Fibroblast of lung (primary cell): ENCODE measurements at regions not wholly inside any gene's neighbourhood (a gene's known extent, or its start where the extent isn't known, plus 50 kb on each side); places are given as distances from the start of the nearest gene placed in this dataset.
A peak's percentile ranks its signal among the peaks of the same experiment; 100 is the strongest.

Experiments used
- DNase-seq, 2 donors: peaks; one replicate each; pipeline versions ENCODE4 v3.0.0 to v3.0.0-alpha.2; 2010; ENCODE audit warnings: low read depth in 2 of 2
- H2AFZ ChIP-seq: 2 replicates; pipeline ENCODE4 v1.5.1; 2012; ENCODE audit warnings: low read length, control low read depth, inconsistent platforms
- H3K27ac ChIP-seq: 2 replicates; pipeline ENCODE4 v1.5.1; 2011; ENCODE audit warnings: low read length, control low read depth; ENCODE audit not compliant: insufficient read depth
- H3K27me3 ChIP-seq: 2 replicates; pipeline ENCODE4 v1.5.1; 2011; ENCODE audit warnings: mild to moderate bottlenecking, low read length; ENCODE audit not compliant: control insufficient read depth, insufficient read depth
- H3K36me3 ChIP-seq: 2 replicates; pipeline ENCODE4 v1.5.1; 2011; ENCODE audit warnings: low read length; ENCODE audit not compliant: control insufficient read depth, insufficient read depth
- H3K4me1 ChIP-seq: 2 replicates; pipeline ENCODE4 v1.5.1; 2011; ENCODE audit warnings: low read length; ENCODE audit not compliant: control insufficient read depth, insufficient read depth; ENCODE audit errors: extremely low read depth
- H3K4me2 ChIP-seq: 2 replicates; pipeline ENCODE4 v1.5.1; 2011; ENCODE audit warnings: low read length, control low read depth; ENCODE audit not compliant: insufficient read depth; ENCODE audit errors: extremely low read depth
- H3K4me3 ChIP-seq, 4 experiments: fragments of 200-600 bp in 1 of 4; sonication (generic) in 1 of 4; replicated peaks in 1 of 4; 2 replicates each; pipeline ENCODE4 v1.5.1; 2011 to 2016; ENCODE audit warnings: low read length in 4 of 4, low read depth in 3 of 4, mild to moderate bottlenecking in 3 of 4, control low read depth in 2 of 4, inconsistent platforms in 1 of 4, mixed read lengths in 1 of 4; ENCODE audit not compliant: insufficient read depth in 1 of 4; ENCODE audit errors: control extremely low read depth in 1 of 4
- H3K79me2 ChIP-seq: 2 replicates; pipeline ENCODE4 v1.5.1; 2012; ENCODE audit warnings: mild to moderate bottlenecking, low read length, inconsistent platforms; ENCODE audit not compliant: control insufficient read depth, insufficient read depth
- H3K9ac ChIP-seq: 2 replicates; pipeline ENCODE4 v1.5.1; 2011; ENCODE audit warnings: mild to moderate bottlenecking, low read length, control low read depth; ENCODE audit not compliant: insufficient read depth
- H3K9me3 ChIP-seq: 2 replicates; pipeline ENCODE4 v1.5.1; 2012; ENCODE audit warnings: low read depth, low read length; ENCODE audit not compliant: control insufficient read depth, insufficient read depth
- H4K20me1 ChIP-seq: 2 replicates; pipeline ENCODE4 v1.5.1; 2011; ENCODE audit warnings: low read length; ENCODE audit not compliant: control insufficient read depth, insufficient read depth; ENCODE audit errors: extremely low read depth
- CTCF ChIP-seq, 2 donors: IDR thresholded peaks in 1 of 2; conservative IDR thresholded peaks in 1 of 2; 1 replicate in 1 of 2; 2 replicates in 1 of 2; pipeline ENCODE4 v1.5.1; 2011 to 2012; ENCODE audit warnings: low read length in 2 of 2, control low read depth in 1 of 2, inconsistent platforms in 1 of 2, low read depth in 1 of 2, mild to moderate bottlenecking in 1 of 2
- EZH2 ChIP-seq: IDR thresholded peaks from 2 replicates; pipeline ENCODE4 v1.5.1; 2012; ENCODE audit warnings: low read length, control low read depth, mild to moderate bottlenecking; ENCODE audit errors: missing control alignments

DNA sequence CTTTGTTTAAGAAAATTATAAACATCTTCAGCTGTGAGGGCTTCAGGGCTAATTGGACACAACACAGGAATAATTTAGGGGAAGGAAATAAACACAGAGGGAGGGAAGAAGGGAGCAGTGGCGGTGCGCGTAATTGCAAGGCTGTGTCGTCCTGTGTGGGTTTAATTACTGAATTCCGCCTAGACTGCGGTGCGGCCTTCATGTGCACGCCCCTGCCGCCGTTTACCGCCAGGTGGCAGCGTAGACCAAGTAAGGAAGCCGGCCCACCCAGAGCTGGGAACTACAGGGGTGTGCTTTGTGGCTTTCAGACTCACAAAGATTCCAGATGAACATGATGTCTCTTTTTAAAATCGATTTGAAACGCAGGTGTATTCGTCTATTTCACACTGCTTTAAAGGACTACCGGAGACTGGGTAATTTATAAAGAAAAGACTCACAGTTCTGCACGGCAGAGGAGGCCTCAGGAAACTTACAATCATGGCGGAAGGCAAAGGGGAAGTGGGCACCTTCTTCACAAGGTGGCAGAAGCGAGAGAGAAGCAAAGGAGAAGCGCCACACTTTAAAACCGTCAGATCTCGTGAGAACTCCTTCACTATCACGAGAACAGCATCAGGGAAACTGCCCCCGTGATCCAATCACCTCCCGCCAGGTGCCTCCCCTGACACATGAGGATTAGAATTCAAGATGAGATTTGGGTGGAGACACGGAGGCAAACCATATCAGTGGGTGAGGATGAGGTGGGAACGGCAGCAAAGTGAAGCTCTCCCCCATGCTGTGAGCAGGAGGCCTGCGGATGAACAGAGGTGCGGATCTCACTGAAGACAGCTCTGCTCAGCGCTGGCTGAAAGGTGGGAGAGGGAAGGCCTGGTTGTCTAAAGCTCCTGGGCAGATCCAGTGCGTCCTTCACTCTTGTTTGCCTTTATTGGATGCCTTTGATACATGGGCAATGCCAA lies 222.0 kb upstream of the PDE10A start:
- DNase-seq, result peak; percentile 52 to 70
- no peak overlapping the region for H2AFZ ChIP-seq
- H3K9ac ChIP-seq, result no peak overlapping the region
- no peaks in the 10 kb centered on the region for H3K36me3 ChIP-seq
- H3K9me3 ChIP-seq, result no peaks in the 10 kb centered on the region
- H3K79me2 ChIP-seq, result no peaks in the 10 kb centered on the region
- no peak overlapping the region for H3K27ac ChIP-seq
- H3K4me1 ChIP-seq, result no peaks in the 10 kb centered on the region
- H3K4me3 ChIP-seq, result no peak overlapping the region
- H3K4me2 ChIP-seq, result no peak overlapping the region
- TF ChIP-seq CTCF (conservative IDR thresholded peaks at IDR 0.05 in 1 of 2, IDR thresholded peaks at IDR 0.05 in 1 of 2; ENCODE audit: low read depth in 1 of 2, low read length in 2 of 2), result peak; percentile 89 to 90
- no peak for TF ChIP-seq EZH2
- no peaks in the 10 kb centered on the region for H3K27me3 ChIP-seq
- no peaks in the 10 kb centered on the region for H4K20me1 ChIP-seq

DNA sequence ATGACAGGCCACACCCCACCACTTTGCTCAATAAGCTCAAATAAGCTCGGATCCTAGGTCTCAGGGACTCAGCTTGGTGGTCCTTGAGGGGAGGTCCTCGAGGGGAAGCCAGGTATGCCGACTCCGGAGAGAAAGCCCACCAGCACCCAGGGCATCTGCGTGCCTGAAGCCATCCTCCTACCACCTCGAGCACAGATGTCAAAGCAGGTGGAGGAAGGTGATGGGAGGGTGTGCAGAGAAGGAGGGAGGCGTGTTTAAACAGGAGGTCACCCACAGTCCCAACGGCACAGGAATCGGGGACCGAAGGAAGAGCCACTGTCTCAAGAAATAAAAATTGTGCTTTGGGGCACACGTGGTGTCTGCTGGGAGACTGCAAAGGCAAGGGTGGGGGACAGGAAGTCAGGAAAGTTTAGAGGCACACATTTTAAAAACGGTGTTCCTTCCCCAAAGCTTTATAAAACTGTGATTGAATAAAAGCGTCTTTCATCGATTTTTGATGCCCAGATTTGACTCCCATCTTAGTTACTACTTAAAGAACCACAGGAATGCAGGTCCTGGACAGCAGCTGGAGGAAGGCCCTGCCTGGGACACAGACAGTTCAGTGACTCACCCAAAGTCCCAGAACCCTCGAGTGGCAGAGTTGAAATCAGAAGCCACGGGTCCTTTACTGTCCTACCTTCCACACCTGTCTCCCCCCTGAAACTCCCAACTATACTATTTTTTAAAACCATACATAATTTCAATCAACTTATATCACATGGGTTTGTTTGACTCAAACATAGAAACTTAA lies 221.0 kb upstream of the PDE10A start:
- Histone ChIP-seq H3K27ac (no peak overlapping the region), H2AFZ (no peak overlapping the region), H3K4me1 (no peaks in the 10 kb centered on the region), H3K4me3 (no peak overlapping the region), H3K36me3 (no peaks in the 10 kb centered on the region), H3K9me3 (no peaks in the 10 kb centered on the region), H3K27me3 (no peaks in the 10 kb centered on the region), H4K20me1 (no peaks in the 10 kb centered on the region), H3K79me2 (no peaks in the 10 kb centered on the region), H3K4me2 (no peak overlapping the region), H3K9ac (no peak overlapping the region)
- no peak for TF ChIP-seq CTCF (conservative IDR thresholded peaks at IDR 0.05 in 1 of 2, IDR thresholded peaks at IDR 0.05 in 1 of 2; ENCODE audit: low read depth in 1 of 2, low read length in 2 of 2)
- TF ChIP-seq EZH2, result no peak
- peak in 1 of 2 donors; percentile 52 for DNase-seq

- Histone ChIP-seq H3K4me1 (no peaks in the 10 kb centered on the region), H3K4me2 (no peak overlapping the region), H3K36me3 (no peaks in the 10 kb centered on the region), H3K27ac (no peak overlapping the region), H3K9me3 (no peaks in the 10 kb centered on the region), H3K79me2 (no peaks in the 10 kb centered on the region), H4K20me1 (no peaks in the 10 kb centered on the region), H3K4me3 (no peak overlapping the region), H2AFZ (no peak overlapping the region), H3K27me3 (no peaks in the 10 kb centered on the region), H3K9ac (no peak overlapping the region)
- TF ChIP-seq CTCF (conservative IDR thresholded peaks at IDR 0.05 in 1 of 2, IDR thresholded peaks at IDR 0.05 in 1 of 2; ENCODE audit: low read depth in 1 of 2, low read length in 2 of 2), result no peak
- TF ChIP-seq EZH2, result no peak
- DNase-seq, result peak in 1 of 2 donors; percentile 8
Observed at GRCh38 chr6:165881806-165882205, 218.8 kb upstream of the PDE10A start.
